IPS DF 19.7 (cell line): ENCODE measurements at regions not wholly inside any gene's neighbourhood (a gene's known extent, or its start where the extent isn't known, plus 50 kb on each side); places are given as distances from the start of the nearest gene placed in this dataset.
"Not testable (repeated sequence)": the region's sequence is repeated elsewhere in the genome, so short reads cannot be mapped to it uniquely, and the experiment has no call there.

Experiments used
- DNase-seq: peaks from one replicate; pipeline ENCODE4 v3.0.0-alpha.2; 2013; ENCODE audit warnings: low read depth, low spot score

- not testable (repeated sequence) for DNase-seq
Measured at GRCh38 chr4:4032364-4032763, 194.4 kb downstream of the OTOP1 start.

- not testable (repeated sequence) for DNase-seq
Measured at GRCh38 chr4:4032801-4033605, 193.7 kb downstream of the OTOP1 start.

GRCh38 chr4:4037399-4038138 is 189.2 kb downstream of the OTOP1 start:
- not testable (repeated sequence) for DNase-seq

GRCh38 chr4:4045823-4046222 is 180.9 kb downstream of the OTOP1 start:
- not testable (repeated sequence) for DNase-seq

- not testable (repeated sequence) for DNase-seq
Measured at GRCh38 chr4:4046686-4047085, 180.0 kb downstream of the OTOP1 start.

GRCh38 chr4:4047202-4047601 is 179.5 kb downstream of the OTOP1 start:
- DNase-seq: peak; percentile 80

- DNase-seq: not testable (repeated sequence)
Measured at GRCh38 chr4:4048227-4048626, 178.5 kb downstream of the OTOP1 start.

GRCh38 chr4:4050781-4051180 is 175.9 kb downstream of the OTOP1 start:
- not testable (repeated sequence) for DNase-seq

- not testable (repeated sequence) for DNase-seq
Measured at GRCh38 chr4:4052933-4053332, 173.8 kb downstream of the OTOP1 start.

- DNase-seq: not testable (repeated sequence)
Measured at GRCh38 chr4:4057226-4057625, 169.5 kb downstream of the OTOP1 start.

GRCh38 chr4:4084171-4084570 is 142.6 kb downstream of the OTOP1 start:
- DNase-seq: not testable (repeated sequence)

- not testable (repeated sequence) for DNase-seq
Measured at GRCh38 chr4:4089716-4090419, 136.9 kb downstream of the OTOP1 start.

GRCh38 chr4:4090720-4091119 is 136.0 kb downstream of the OTOP1 start:
- DNase-seq: not testable (repeated sequence)

GRCh38 chr4:4092159-4092558 is 134.6 kb downstream of the OTOP1 start:
- DNase-seq: not testable (repeated sequence)

GRCh38 chr4:4099610-4100009 is 127.1 kb downstream of the OTOP1 start:
- DNase-seq: not testable (repeated sequence)

GRCh38 chr4:4106923-4107322 is 119.8 kb downstream of the OTOP1 start:
- not testable (repeated sequence) for DNase-seq

- DNase-seq: not testable (repeated sequence)
Measured at GRCh38 chr4:4107411-4108107, 119.2 kb downstream of the OTOP1 start.

- DNase-seq: not testable (repeated sequence)
Measured at GRCh38 chr4:4115381-4115780, 111.3 kb downstream of the OTOP1 start.

GRCh38 chr4:4116901-4117300 is 109.8 kb downstream of the OTOP1 start:
- DNase-seq: peak; percentile 20

GRCh38 chr4:4134368-4134767 is 92.4 kb downstream of the OTOP1 start:
- DNase-seq: not testable (repeated sequence)

GRCh38 chr4:4136621-4137020 is 90.1 kb downstream of the OTOP1 start:
- not testable (repeated sequence) for DNase-seq
